ENCODE measurements at regions not wholly inside any gene's neighbourhood (a gene's known extent, or its start where the extent isn't known, plus 50 kb on each side); places are given as distances from the start of the nearest gene placed in this dataset.

DNA sequence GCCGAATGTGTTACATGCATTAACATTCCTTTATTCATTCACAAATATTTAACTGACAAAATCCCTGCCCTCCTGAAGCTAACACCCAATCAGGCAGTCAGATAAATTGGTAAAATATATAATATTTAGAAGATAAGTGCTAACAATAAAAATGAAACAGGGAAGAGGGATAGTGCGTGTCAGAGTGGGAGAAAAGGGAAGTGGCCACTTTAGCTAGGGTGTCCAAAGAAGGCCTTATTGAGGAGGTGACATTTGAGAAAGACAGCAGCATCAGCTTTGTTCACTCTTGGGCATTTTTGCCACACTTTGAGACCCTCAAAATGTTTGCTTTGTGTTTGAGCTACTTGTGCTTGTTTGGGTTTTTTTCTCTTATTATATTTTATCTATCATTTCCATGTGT, 317.8 kb downstream of the SNX13 start:
- H3K36me3 ChIP-seq (ENCODE audit: control insufficient read depth in 1 of 2, insufficient read depth in 2 of 2, low read length in 2 of 2) = no peaks in the 10 kb centered on the region
- intact Hi-C loops (cut with micrococcal nuclease) = no loop called here
- ATAC-seq (no peak), DNase-seq (ENCODE audit: low read depth, low spot score) (no peak)
- no peaks in the 10 kb centered on the region for H3K9me2 ChIP-seq (ENCODE audit: insufficient read depth)
- no peak overlapping the region for H3K27ac ChIP-seq (ENCODE audit: low read depth, low read length)
- H3K4me2 ChIP-seq (ENCODE audit: low read length) = no peak overlapping the region
- ChIA-PET RAD21 (ENCODE audit: low non-redundant PET in 1 of 2, low total read pairs in 2 of 2, uncharacterized antibody in 2 of 2, unreplicated experiment in 2 of 2) (no interaction called here), CTCF (no interaction called here), POLR2A (no interaction called here)
- no peak overlapping the region for H3K4me3 ChIP-seq (replicated peaks in 1 of 2; ENCODE audit: low read depth in 1 of 2, low read length in 2 of 2)
- H3K9ac ChIP-seq (ENCODE audit: low read length) = no peak overlapping the region
- no TSS peak for BruUV-seq (replicated peaks)
- H3K9me3 ChIP-seq (ENCODE audit: control insufficient read depth in 1 of 2, insufficient read depth in 1 of 2, low read depth in 1 of 2, low read length in 2 of 2) = no peaks in the 10 kb centered on the region
- no peaks in the 10 kb centered on the region for H3K27me3 ChIP-seq (ENCODE audit: insufficient read depth, low read length)
- no peaks in the 10 kb centered on the region for H3K79me2 ChIP-seq (ENCODE audit: insufficient read depth, low read length)
- TF ChIP-seq POLR2AphosphoS5 (IDR thresholded peaks at IDR 0.05; ENCODE audit: low read depth, low read length) (no peak), SIN3A (IDR thresholded peaks at IDR 0.05; ENCODE audit: low read depth) (no peak), ELF1 (IDR thresholded peaks at IDR 0.05; ENCODE audit: borderline replicate concordance, low read depth) (no peak), SRF (IDR thresholded peaks at IDR 0.05; ENCODE audit: low read depth) (no peak), FOSL1 (IDR thresholded peaks at IDR 0.05; ENCODE audit: low read depth) (no peak), YY1 (IDR thresholded peaks at IDR 0.05; ENCODE audit: extremely low read depth, insufficient replicate concordance, low read depth, low read length) (no peak), POLR2A (IDR thresholded peaks at IDR 0.05; ENCODE audit: borderline replicate concordance, extremely low read depth, insufficient read depth, insufficient read length) (no peak), CBX3 (IDR thresholded peaks at IDR 0.05; ENCODE audit: low read depth) (no peak), ZNF274 (IDR thresholded peaks at IDR 0.05; ENCODE audit: low read depth, low read length) (no peak), SP1 (IDR thresholded peaks at IDR 0.05; ENCODE audit: low read depth) (no peak), RAD21 (IDR thresholded peaks at IDR 0.05; ENCODE audit: low read depth) (no peak), EZH2 (IDR thresholded peaks at IDR 0.05) (no peak), CEBPB (IDR thresholded peaks at IDR 0.05; ENCODE audit: low read depth) (no peak), EZH2phosphoT487 (IDR thresholded peaks at IDR 0.05; ENCODE audit: borderline replicate concordance) (no peak)
- TF ChIP-seq, protein P1, sequence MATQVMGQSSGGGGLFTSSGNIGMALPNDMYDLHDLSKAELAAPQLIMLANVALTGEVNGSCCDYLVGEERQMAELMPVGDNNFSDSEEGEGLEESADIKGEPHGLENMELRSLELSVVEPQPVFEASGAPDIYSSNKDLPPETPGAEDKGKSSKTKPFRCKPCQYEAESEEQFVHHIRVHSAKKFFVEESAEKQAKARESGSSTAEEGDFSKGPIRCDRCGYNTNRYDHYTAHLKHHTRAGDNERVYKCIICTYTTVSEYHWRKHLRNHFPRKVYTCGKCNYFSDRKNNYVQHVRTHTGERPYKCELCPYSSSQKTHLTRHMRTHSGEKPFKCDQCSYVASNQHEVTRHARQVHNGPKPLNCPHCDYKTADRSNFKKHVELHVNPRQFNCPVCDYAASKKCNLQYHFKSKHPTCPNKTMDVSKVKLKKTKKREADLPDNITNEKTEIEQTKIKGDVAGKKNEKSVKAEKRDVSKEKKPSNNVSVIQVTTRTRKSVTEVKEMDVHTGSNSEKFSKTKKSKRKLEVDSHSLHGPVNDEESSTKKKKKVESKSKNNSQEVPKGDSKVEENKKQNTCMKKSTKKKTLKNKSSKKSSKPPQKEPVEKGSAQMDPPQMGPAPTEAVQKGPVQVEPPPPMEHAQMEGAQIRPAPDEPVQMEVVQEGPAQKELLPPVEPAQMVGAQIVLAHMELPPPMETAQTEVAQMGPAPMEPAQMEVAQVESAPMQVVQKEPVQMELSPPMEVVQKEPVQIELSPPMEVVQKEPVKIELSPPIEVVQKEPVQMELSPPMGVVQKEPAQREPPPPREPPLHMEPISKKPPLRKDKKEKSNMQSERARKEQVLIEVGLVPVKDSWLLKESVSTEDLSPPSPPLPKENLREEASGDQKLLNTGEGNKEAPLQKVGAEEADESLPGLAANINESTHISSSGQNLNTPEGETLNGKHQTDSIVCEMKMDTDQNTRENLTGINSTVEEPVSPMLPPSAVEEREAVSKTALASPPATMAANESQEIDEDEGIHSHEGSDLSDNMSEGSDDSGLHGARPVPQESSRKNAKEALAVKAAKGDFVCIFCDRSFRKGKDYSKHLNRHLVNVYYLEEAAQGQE (IDR thresholded peaks at IDR 0.05; ENCODE audit: low read depth) = no peak
- TF ChIP-seq, protein P2, sequence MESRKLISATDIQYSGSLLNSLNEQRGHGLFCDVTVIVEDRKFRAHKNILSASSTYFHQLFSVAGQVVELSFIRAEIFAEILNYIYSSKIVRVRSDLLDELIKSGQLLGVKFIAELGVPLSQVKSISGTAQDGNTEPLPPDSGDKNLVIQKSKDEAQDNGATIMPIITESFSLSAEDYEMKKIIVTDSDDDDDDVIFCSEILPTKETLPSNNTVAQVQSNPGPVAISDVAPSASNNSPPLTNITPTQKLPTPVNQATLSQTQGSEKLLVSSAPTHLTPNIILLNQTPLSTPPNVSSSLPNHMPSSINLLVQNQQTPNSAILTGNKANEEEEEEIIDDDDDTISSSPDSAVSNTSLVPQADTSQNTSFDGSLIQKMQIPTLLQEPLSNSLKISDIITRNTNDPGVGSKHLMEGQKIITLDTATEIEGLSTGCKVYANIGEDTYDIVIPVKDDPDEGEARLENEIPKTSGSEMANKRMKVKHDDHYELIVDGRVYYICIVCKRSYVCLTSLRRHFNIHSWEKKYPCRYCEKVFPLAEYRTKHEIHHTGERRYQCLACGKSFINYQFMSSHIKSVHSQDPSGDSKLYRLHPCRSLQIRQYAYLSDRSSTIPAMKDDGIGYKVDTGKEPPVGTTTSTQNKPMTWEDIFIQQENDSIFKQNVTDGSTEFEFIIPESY (IDR thresholded peaks at IDR 0.05; ENCODE audit: extremely low read depth, insufficient replicate concordance, low read length) = no peak
- TF ChIP-seq, protein P3, sequence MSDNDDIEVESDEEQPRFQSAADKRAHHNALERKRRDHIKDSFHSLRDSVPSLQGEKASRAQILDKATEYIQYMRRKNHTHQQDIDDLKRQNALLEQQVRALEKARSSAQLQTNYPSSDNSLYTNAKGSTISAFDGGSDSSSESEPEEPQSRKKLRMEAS (IDR thresholded peaks at IDR 0.05) = no peak
- TF ChIP-seq, protein P4, sequence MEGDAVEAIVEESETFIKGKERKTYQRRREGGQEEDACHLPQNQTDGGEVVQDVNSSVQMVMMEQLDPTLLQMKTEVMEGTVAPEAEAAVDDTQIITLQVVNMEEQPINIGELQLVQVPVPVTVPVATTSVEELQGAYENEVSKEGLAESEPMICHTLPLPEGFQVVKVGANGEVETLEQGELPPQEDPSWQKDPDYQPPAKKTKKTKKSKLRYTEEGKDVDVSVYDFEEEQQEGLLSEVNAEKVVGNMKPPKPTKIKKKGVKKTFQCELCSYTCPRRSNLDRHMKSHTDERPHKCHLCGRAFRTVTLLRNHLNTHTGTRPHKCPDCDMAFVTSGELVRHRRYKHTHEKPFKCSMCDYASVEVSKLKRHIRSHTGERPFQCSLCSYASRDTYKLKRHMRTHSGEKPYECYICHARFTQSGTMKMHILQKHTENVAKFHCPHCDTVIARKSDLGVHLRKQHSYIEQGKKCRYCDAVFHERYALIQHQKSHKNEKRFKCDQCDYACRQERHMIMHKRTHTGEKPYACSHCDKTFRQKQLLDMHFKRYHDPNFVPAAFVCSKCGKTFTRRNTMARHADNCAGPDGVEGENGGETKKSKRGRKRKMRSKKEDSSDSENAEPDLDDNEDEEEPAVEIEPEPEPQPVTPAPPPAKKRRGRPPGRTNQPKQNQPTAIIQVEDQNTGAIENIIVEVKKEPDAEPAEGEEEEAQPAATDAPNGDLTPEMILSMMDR (IDR thresholded peaks at IDR 0.05 in 2 of 3, conservative IDR thresholded peaks at IDR 0.05 in 1 of 3; ENCODE audit: borderline replicate concordance in 1 of 3, insufficient read depth in 1 of 3, low read depth in 2 of 3, low read length in 2 of 3) = no peak
- no peak overlapping the region for H2AFZ ChIP-seq (ENCODE audit: low read depth, low read length, poor library complexity, severe bottlenecking)
- no peaks in the 10 kb centered on the region for H4K20me1 ChIP-seq (ENCODE audit: insufficient read depth)
- no peaks in the 10 kb centered on the region for H3K4me1 ChIP-seq (ENCODE audit: control insufficient read depth in 1 of 2, insufficient read depth in 2 of 2, low read length in 2 of 2)
